ENCODE measurements at regions not wholly inside any gene's neighbourhood (a gene's known extent, or its start where the extent isn't known, plus 50 kb on each side); places are given as distances from the start of the nearest gene placed in this dataset.

DNA sequence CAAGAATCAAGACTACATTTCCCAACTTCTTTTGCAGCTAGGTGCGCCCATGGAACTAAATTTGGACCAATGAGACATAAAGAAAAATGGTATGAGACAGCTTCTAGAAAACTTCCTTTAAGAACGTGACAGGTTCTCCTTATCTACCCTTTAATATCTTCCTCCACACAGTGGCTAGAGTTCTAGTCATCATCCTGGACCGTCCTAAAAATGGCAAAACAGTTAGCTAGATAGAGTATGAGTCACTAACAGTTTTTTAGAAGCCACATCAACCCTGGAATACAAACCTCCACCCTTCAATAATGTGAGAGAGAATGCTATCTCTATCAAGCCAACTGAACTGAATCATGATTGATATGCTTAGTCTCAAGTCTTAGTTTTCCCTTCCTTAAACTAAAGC lies 267.9 kb upstream of the SLC7A11 start:
- no peak for TF ChIP-seq EZH2 (IDR thresholded peaks at IDR 0.05; ENCODE audit: insufficient read depth, poor library complexity, severe bottlenecking)
- no peak for TF ChIP-seq EZH2phosphoT487 (IDR thresholded peaks at IDR 0.05; ENCODE audit: insufficient read depth, low read depth)

All from GM23248 (cell line).